SK-N-SH treated with all-trans-retinoic acid at 6 μM for 48 hours (cell line): ENCODE measurements at regions not wholly inside any gene's neighbourhood (a gene's known extent, or its start where the extent isn't known, plus 50 kb on each side); places are given as distances from the start of the nearest gene placed in this dataset.

Experiments
- CREB5 ChIP-seq: fragments of 250-450 bp; sonication (Bioruptor Pico); IDR thresholded peaks from 2 replicates; pipeline ENCODE4 v1.5.1; 2020; ENCODE audit warnings: low read depth, mild to moderate bottlenecking, moderate library complexity
- CSRNP3 ChIP-seq: fragments of 250-450 bp; sonication (Bioruptor Pico); IDR thresholded peaks from 2 replicates; pipeline ENCODE4 v1.5.1; 2021; ENCODE audit warnings: mild to moderate bottlenecking, moderate library complexity
- PATZ1 ChIP-seq: fragments of 250-450 bp; sonication (Bioruptor Pico); IDR thresholded peaks from 2 replicates; pipeline ENCODE4 v1.8.0; 2020; ENCODE audit warnings: mild to moderate bottlenecking, moderate library complexity, borderline replicate concordance
- POU6F1 ChIP-seq: fragments of 250-450 bp; sonication (Bioruptor Pico); IDR thresholded peaks from 2 replicates; pipeline ENCODE4 v1.8.0; 2021; ENCODE audit warnings: low read depth, mild to moderate bottlenecking, moderate library complexity, borderline replicate concordance
- PPARA ChIP-seq: fragments of 250-450 bp; sonication (Bioruptor Pico); IDR thresholded peaks from 2 replicates; pipeline ENCODE4 v1.5.0; 2020; ENCODE audit warnings: mild to moderate bottlenecking, borderline replicate concordance
- ZFP30 ChIP-seq: fragments of 450-650 bp; formaldehyde crosslinking; IDR thresholded peaks from 2 replicates; pipeline ENCODE4 v1.5.0; 2022; ENCODE audit warnings: mild to moderate bottlenecking, moderate library complexity

GRCh38 chr9:22574740-22575139 is 128.1 kb downstream of the DMRTA1 start:
- TF ChIP-seq PATZ1: no peak
- no peak for TF ChIP-seq PPARA (CRISPR knock-in tag)
- no peak for TF ChIP-seq POU6F1
- no peak for TF ChIP-seq ZFP30 (CRISPR knock-in tag)
- TF ChIP-seq CSRNP3 (CRISPR knock-in tag): no peak
- no peak for TF ChIP-seq CREB5 (CRISPR knock-in tag)
